Sciatic nerve (tissue), 2 donors: ENCODE measurements at regions not wholly inside any gene's neighbourhood (a gene's known extent, or its start where the extent isn't known, plus 50 kb on each side); places are given as distances from the start of the nearest gene placed in this dataset.

Experiments used
- ATAC-seq: fragments of 200-7000 bp; cut with Tn5 transposase; one replicate; pipeline ENCODE4 v1.9.1; 2020; ENCODE audit warnings: mild to moderate bottlenecking, moderate library complexity
- DNase-seq: peaks from one replicate; pipeline ENCODE4 v3.0.0-alpha.2; 2020; ENCODE audit warnings: low spot score
- intact Hi-C: fragments of 100-400 bp; cut with DNase I; formaldehyde crosslinking; loops from one replicate; pipeline ENCODE4 v1.14.2; 2022
- donor health status: DM: no; HTN: no; CAD: no.
- donor health status: DM: no; HTN: no; CAD: no.

DNA sequence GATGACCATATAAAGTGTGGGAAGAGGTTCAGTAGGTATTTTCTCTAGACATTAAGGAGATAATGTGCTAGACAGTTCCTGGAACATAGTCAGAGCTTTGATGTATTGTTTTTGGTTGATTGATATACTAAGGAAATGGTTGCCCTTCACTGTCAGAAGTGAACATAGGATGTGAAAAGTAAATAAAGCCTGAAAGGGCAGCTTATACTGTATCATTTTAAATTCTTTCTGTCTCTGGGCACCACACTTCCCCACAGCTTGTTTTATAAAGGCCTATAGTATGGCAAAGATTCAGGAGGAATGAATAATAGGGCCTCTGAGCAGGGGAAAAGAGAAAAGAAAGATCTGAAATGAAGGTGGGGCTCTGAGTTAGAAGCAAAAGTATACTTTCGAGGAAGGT is 72.7 kb upstream of the ITPRID2 start:
- DNase-seq (no peak), ATAC-seq (no peak)
- intact Hi-C loops: no loop called here

DNA sequence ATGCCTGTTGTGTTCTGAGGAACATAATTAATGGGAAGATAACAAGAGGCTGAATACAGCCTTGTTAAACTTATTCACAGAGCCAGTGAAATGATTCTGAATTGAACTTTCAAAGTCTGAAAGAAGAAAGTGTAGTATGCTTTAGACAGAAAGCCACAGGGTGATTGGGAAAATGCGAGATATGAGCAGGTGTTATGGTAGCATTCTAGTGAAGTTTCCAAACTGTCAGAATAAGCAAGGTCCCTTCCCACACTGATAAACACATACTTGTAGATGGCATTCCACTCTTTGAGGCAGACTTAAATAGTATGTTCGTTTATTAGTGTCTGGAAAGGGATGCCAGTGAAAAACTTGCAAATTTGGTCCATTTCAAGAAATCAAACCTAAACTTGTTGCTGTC is 70.5 kb upstream of the ITPRID2 start:
- ATAC-seq (no peak), DNase-seq (no peak)
- intact Hi-C loops: no loop called here

- intact Hi-C loops: no loop called here
- ATAC-seq (no peak), DNase-seq (no peak)
Measured at GRCh38 chr2:181822097-181822496, 69.4 kb upstream of the ITPRID2 start.

- intact Hi-C loops: no loop called here
- DNase-seq (no peak), ATAC-seq (no peak)
Measured at GRCh38 chr2:181823405-181823804, 68.1 kb upstream of the ITPRID2 start.

DNA sequence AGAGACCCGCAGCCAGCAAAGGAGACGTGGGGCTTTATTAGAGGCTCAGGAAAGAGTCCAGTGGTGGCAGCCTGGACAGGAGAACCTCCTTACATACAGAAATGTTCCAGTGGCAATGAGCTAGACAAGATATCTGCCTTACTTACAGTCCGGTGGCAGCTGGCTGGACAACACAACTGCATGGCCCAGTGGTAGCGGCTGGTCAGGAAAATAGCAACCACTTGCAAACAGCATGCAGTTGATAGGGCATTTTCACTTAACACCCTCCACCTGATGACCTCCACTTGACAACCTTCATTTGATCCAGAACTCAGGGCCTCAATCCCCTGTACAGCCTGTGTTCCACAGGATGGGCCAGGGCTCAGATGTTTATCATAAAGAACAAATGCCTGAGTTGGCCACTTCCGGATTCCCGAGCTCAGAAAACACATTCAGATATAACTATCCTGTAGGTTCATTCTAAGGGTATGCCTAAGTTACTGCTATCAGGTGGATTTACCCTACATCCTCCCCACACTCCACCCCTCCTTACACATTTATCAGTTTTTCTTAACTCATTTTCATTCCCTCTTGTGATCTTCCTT is 63.3 kb upstream of the ITPRID2 start:
- DNase-seq (no peak), ATAC-seq (no peak)
- intact Hi-C loops: no loop called here

DNA sequence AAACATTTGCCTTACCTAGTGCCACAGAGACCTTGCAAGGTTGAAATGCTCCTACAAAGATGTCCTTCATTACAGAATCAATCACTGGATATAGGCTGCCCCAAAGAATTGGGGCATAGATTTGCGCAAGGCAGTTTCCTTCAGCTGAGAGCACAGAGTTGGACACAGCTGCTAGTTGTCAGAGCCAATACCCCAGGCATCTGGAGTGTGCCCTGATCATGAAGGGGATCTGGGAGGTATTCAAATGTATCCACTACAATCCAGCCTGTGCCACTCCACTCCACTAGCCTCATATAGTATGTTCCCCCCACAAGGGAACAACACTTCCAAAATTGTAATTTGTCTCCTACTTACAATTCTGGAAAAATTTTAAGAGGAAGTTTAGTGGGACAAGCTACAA is 62.3 kb upstream of the ITPRID2 start:
- ATAC-seq (no peak), DNase-seq (no peak)
- intact Hi-C loops: no loop called here

GRCh38 chr2:181832015-181832414 is 59.5 kb upstream of the ITPRID2 start:
- no peak for ATAC-seq
- DNase-seq: no peak
- intact Hi-C loops: no loop called here

- ATAC-seq (no peak), DNase-seq (no peak)
- intact Hi-C loops: no loop called here
Measured at GRCh38 chr2:181836583-181836982, 54.9 kb upstream of the ITPRID2 start.

DNA sequence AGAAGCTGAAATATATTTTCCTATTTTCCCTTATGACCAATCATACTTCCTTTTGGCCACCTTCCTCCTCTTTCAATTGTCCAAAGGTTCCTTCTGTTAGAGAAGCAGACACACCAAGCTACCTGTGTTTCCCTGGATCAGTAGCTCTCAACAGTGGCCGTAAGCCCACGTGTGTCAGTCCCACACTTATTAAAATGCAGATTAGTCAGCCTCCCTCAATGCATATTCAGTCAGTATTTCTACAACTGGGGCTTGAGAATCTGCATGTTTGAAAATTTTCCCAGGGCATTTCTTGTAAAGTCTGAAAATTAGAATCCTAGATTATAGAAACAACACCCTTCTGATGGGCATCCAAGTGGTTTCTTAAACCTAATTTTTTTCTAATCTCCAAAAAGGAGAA is 54.0 kb upstream of the ITPRID2 start:
- DNase-seq (no peak), ATAC-seq (no peak)
- intact Hi-C loops: no loop called here

- intact Hi-C loops: no loop called here
- ATAC-seq (peak; percentile 62), DNase-seq (no peak)
Measured at GRCh38 chr2:181839811-181840210, 51.7 kb upstream of the ITPRID2 start.

DNA sequence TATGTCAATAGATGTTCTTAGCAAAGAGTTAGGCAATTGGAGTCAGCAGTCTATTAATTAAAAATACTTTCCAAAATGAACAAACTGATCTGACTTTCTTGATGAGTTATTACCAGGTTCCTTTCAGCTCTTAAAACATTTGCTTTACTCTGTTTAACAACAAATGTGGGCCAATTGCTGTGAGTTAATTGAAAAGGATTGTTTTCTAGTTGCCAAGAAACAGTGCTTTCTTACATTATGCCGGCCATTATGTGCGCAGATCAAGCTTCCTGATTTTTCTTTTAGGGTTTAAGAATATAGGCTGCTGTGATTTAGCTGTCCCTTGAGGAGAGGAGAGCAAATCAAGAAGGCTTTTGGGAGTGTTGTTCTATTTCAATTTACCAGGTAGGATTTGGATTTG is 50.5 kb upstream of the ITPRID2 start:
- DNase-seq (no peak), ATAC-seq (no peak)
- intact Hi-C loops: no loop called here
